Upper lobe of left lung (tissue), 4 donors: ENCODE measurements at regions not wholly inside any gene's neighbourhood (a gene's known extent, or its start where the extent isn't known, plus 50 kb on each side); places are given as distances from the start of the nearest gene placed in this dataset.
"Not testable (repeated sequence)": the region's sequence is repeated elsewhere in the genome, so short reads cannot be mapped to it uniquely, and the experiment has no call there.

Source experiments
- POLR2A ChIP-seq, 4 donors: fragments of 450-650 bp; IDR thresholded peaks; one replicate each; pipeline ENCODE4 v1.5.1; 2016 to 2017; ENCODE audit warnings: antibody characterized with exemption in 4 of 4, mild to moderate bottlenecking in 2 of 4
- TF ChIP-seq, protein P1 (sequence below), 6 experiments: fragments of 450-650 bp in 4 of 6; fragments of 200-600 bp in 2 of 6; sonication (generic) in 2 of 6; IDR thresholded peaks; one replicate each; pipeline ENCODE4 v1.5.1; 2016 to 2019; ENCODE audit warnings: antibody characterized with exemption in 6 of 6

DNA sequence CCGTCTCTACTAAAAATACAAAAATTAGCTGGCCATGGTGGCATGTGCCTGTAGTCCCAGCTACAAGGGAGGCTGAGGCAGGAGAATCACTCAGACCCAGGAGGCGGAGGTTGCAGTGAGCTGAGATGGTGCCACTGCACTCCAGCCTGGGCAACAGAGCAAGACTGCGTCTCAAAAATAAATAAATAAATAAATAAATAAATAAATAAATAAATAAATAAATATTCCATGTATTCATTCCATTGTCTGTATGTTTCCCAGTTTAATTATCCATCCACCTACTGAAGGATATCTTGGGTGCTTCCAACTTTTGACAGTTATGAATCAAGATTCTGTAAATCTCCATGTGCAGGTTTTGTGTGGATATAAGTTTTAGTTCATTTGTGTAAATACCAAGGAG, 397.4 kb upstream of the SLC35B3 start:
- TF ChIP-seq, protein P1, sequence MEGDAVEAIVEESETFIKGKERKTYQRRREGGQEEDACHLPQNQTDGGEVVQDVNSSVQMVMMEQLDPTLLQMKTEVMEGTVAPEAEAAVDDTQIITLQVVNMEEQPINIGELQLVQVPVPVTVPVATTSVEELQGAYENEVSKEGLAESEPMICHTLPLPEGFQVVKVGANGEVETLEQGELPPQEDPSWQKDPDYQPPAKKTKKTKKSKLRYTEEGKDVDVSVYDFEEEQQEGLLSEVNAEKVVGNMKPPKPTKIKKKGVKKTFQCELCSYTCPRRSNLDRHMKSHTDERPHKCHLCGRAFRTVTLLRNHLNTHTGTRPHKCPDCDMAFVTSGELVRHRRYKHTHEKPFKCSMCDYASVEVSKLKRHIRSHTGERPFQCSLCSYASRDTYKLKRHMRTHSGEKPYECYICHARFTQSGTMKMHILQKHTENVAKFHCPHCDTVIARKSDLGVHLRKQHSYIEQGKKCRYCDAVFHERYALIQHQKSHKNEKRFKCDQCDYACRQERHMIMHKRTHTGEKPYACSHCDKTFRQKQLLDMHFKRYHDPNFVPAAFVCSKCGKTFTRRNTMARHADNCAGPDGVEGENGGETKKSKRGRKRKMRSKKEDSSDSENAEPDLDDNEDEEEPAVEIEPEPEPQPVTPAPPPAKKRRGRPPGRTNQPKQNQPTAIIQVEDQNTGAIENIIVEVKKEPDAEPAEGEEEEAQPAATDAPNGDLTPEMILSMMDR (IDR thresholded peaks at IDR 0.05), result not testable (repeated sequence)
- TF ChIP-seq POLR2A (IDR thresholded peaks at IDR 0.05), result not testable (repeated sequence)
